ENCODE measurements at regions not wholly inside any gene's neighbourhood (a gene's known extent, or its start where the extent isn't known, plus 50 kb on each side); places are given as distances from the start of the nearest gene placed in this dataset.

DNA sequence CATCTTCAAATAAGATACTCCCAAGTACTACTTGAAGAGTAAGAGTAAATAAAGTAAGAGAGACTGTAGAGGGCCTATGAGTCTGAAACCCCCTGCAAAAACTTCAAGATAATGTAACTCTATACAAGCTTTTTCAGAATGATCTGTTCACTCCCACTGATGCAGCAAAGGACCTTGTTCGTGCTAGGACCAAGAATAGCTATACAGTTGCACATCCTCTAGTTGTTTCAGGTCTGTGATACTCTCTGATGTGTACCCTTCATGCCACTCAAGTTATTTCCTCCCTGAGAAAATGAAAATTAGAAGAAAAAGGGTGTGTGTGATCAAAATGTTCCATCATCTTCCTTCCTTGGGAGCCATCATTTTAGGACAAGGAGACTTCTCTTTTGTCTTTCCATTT, 204.4 kb downstream of the ALX1 start:
- no peaks in the 10 kb centered on the region for H3K9me1 ChIP-seq (replicated peaks; ENCODE audit: control insufficient read depth, extremely low read depth, insufficient read depth, low read length)
- intact Hi-C loops (cut with micrococcal nuclease) = no loop called here
- H3K36me3 ChIP-seq (ENCODE audit: control insufficient read depth in 2 of 2, extremely low read depth in 1 of 2, insufficient read depth in 2 of 2, low read length in 2 of 2) = no peaks in the 10 kb centered on the region
- POLR2A ChIA-PET = no interaction called here
- no TSS peak for BruUV-seq (replicated peaks)
- dilution Hi-C loops (cut with MboI; ENCODE audit: extremely low pct_ligation_motif_present, low sequenced_read_pairs) = no loop called here
- no peak overlapping the region for H3K4me2 ChIP-seq (ENCODE audit: insufficient read depth, low read length)
- DNase-seq (ENCODE audit: low read depth, low spot score) = no peak
- no peak for TF ChIP-seq JUN (IDR thresholded peaks at IDR 0.05; ENCODE audit: borderline replicate concordance, insufficient read depth, insufficient read length, low read depth)
- no peak for TF ChIP-seq EZH2 (IDR thresholded peaks at IDR 0.05; ENCODE audit: borderline replicate concordance, low read depth, low read length, severe bottlenecking)
- TF ChIP-seq FOS (IDR thresholded peaks at IDR 0.05; ENCODE audit: borderline replicate concordance, insufficient read depth, low read length) = no peak
- no peak for TF ChIP-seq POLR2AphosphoS5 (IDR thresholded peaks at IDR 0.05; ENCODE audit: insufficient read depth, low read depth, low read length)
- TF ChIP-seq, protein P1, sequence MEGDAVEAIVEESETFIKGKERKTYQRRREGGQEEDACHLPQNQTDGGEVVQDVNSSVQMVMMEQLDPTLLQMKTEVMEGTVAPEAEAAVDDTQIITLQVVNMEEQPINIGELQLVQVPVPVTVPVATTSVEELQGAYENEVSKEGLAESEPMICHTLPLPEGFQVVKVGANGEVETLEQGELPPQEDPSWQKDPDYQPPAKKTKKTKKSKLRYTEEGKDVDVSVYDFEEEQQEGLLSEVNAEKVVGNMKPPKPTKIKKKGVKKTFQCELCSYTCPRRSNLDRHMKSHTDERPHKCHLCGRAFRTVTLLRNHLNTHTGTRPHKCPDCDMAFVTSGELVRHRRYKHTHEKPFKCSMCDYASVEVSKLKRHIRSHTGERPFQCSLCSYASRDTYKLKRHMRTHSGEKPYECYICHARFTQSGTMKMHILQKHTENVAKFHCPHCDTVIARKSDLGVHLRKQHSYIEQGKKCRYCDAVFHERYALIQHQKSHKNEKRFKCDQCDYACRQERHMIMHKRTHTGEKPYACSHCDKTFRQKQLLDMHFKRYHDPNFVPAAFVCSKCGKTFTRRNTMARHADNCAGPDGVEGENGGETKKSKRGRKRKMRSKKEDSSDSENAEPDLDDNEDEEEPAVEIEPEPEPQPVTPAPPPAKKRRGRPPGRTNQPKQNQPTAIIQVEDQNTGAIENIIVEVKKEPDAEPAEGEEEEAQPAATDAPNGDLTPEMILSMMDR (IDR thresholded peaks at IDR 0.05; ENCODE audit: extremely low read depth in 1 of 2, insufficient read depth in 1 of 2, low read depth in 1 of 2, low read length in 2 of 2) = no peak
- no peak for TF ChIP-seq MYC (IDR thresholded peaks at IDR 0.05; ENCODE audit: low read depth, low read length)
- TF ChIP-seq POLR2A (IDR thresholded peaks at IDR 0.05; ENCODE audit: low read depth, low read length) = no peak
- TF ChIP-seq GATA2 (IDR thresholded peaks at IDR 0.05; ENCODE audit: insufficient read depth, insufficient read length, low read depth, low read length) = no peak
- TF ChIP-seq, protein P2, sequence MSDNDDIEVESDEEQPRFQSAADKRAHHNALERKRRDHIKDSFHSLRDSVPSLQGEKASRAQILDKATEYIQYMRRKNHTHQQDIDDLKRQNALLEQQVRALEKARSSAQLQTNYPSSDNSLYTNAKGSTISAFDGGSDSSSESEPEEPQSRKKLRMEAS (IDR thresholded peaks at IDR 0.05; ENCODE audit: insufficient read depth, insufficient read length) = no peak
- no peak overlapping the region for H3K4me3 ChIP-seq (replicated peaks in 1 of 3; ENCODE audit: insufficient read depth in 1 of 3, low read depth in 1 of 3, low read length in 3 of 3)
- H3K9me3 ChIP-seq (replicated peaks; ENCODE audit: control insufficient read depth, insufficient read depth, low read length) = no peaks in the 10 kb centered on the region
- H3K79me2 ChIP-seq (ENCODE audit: control insufficient read depth, insufficient read depth, low read length) = no peaks in the 10 kb centered on the region
- H4K20me1 ChIP-seq (replicated peaks; ENCODE audit: control insufficient read depth, extremely low read depth, insufficient read depth, low read length) = no peaks in the 10 kb centered on the region
- H3K4me1 ChIP-seq (ENCODE audit: control insufficient read depth, extremely low read depth, insufficient read depth, low read length) = no peaks in the 10 kb centered on the region
- no peak overlapping the region for H3K9ac ChIP-seq (replicated peaks; ENCODE audit: extremely low read depth, insufficient read depth, low read length)
- no peak overlapping the region for H3K27ac ChIP-seq (ENCODE audit: insufficient read depth, low read depth, low read length)
- no peak for FAIRE-seq
- no peaks in the 10 kb centered on the region for H3K27me3 ChIP-seq (ENCODE audit: control insufficient read depth in 2 of 2, insufficient read depth in 2 of 2, low read length in 2 of 2)
- CTCF ChIA-PET = interaction anchor here (1.4 to 2.5 kb wide), 2 partner anchors 383 to 436 kb away, joined by 3 to 12 read pairs; no protein-coding TSS in a partner anchor
- H2AFZ ChIP-seq (ENCODE audit: low read depth, low read length) = no peak overlapping the region
